Inflammatory macrophage treated with lipopolysaccharide for 4 hours (primary cell): ENCODE measurements at regions not wholly inside any gene's neighbourhood (a gene's known extent, or its start where the extent isn't known, plus 50 kb on each side); places are given as distances from the start of the nearest gene placed in this dataset.
"Not testable (repeated sequence)": the region's sequence is repeated elsewhere in the genome, so short reads cannot be mapped to it uniquely, and the experiment has no call there.

Experiments used
- DNase-seq: peaks from one replicate; pipeline ENCODE4 v3.0.0-alpha.2; 2020

DNA sequence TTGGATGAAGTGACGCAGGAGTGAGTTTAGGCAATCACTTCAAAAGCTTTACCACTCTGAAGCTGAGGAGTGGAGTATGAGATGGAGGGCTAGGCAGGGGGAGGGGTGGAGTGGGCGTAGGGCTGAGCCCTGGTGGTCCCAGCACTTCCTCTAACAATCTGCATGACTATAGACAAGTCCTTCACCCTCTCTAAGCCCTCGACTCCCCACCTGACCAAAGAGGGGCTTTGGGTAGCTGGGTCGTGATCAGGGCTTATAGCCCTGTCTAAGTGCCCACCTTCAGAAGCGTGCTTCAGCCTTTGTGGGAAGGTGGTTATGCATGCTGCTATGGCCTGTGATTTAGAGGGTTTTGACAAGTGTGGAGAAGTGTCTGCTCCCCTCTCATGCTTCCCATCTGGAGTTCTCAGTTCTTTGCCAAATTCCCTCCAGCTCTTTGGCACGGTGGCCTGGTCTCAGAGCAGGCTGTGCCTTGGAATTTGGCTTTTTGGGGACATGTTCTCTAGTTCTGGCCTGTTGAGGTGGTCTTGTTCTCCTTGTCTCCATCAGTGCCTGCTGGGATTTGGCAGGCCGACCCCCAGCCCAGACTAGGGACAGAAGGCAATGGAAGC is 53.0 kb downstream of the ACTBL2 start:
- DNase-seq: no peak

DNA sequence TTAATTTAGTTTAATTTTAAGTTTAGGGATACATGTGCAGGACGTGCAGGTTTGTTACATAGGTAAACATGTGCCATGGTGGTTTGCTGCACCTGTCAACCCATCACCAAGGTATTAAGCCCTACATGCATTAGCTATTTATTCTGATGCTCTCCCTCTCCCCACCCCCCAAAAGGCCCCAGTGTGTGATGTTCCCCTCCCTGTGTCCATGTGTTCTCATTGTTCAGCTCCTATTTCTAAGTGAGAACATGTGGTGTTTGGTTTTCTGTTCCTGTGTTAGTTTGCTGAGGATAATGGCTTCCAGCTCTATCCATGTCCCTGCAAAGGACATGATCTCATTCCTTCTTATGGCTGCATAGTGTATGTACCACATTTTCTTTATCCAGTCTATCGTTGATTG is 53.6 kb downstream of the ACTBL2 start:
- not testable (repeated sequence) for DNase-seq

DNA sequence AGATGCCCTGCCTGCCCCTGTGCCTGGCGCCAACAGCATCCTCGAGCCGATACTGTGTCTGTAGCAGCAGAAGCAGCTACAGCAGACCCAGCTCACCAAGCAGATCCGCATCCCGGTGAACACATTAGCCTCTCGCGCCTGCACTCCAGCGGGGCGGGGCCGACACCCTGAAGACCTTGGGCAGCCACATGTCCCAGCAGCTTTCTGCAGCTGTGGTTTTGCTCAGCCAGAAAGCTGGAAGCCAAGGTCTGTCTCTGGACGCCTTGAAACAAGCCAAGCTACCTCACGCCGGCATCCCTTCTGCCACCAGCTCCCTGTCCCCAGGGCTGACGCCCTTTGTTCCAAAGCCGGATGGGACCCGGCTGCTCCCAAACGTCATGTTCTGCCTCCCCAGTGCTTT is 59.6 kb downstream of the ACTBL2 start:
- no peak for DNase-seq

DNA sequence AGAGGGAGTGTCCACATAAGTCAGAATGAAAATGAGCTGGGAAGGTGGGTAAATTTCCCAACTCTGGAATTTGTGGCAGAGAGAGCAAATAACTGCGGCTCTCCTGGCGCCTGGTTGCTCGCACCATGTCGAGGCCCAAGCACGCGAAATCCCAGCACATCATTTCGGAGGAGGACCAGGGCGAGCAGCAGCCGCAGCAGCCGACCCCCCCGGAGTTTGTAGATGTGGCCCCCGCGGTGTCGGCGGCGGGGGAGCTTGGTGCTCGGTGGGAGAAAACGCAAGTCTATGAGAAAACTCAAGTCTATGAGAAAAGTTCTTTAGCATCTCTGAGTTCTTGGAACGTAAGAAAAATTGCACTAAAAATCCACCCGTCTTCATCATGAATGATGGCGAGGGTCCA is 60.3 kb downstream of the ACTBL2 start:
- DNase-seq: no peak

DNA sequence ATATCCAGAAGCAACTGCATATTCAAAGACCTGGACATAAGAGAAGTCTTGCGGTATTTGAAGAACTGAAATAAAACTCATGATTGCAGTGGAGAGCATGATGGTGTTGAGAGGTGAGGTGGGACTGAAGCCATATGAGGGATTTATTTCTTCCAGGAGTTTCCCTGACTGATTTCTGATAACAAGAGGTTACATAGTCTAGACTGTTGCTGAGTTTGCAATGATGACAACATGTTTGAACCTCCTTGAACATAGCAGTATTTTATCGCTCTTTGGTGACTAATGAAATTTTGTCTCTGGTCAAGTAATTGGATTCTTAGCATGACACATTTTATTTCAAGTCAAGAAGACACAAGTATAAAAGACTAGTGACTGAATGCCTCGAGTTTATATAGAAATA is 61.8 kb downstream of the ACTBL2 start:
- DNase-seq: no peak

DNA sequence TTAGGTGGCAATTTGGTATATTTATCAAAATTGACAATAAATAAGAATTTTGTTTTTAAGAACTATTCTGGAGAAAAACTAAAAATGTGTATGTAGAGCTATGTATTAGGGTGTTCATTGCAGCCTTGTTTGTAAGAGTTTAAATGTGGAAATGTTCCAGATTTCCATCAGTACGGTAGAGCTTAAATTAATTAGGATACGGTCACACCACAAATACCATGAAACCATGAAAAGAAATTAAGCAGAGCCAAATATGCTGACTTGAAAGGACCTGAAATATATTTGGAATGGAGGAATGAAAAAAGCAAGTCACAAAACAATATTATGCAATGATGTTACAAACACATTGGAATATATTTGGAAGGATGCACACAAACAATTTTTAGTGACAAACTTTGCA is 64.6 kb downstream of the ACTBL2 start:
- DNase-seq: no peak

DNA sequence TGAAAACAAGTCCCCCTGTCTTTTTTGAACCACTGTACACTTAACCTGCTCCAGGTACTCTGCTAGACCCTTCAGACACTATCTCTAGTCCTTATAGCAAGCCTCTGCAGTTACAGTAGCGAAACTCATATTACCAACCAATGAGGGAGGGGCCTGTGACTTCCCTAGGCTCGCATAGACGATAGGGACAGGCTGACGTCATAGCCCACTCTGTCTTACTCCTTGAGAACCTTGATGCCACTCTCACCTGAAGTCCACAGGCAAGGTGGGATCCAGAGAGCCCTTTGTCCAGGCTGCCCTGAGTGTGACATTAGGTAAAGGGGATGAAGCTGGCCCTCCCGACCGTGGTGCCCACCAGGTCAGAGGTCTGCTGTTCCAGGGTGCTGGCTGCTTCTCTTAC is 65.3 kb downstream of the ACTBL2 start:
- DNase-seq: no peak

DNA sequence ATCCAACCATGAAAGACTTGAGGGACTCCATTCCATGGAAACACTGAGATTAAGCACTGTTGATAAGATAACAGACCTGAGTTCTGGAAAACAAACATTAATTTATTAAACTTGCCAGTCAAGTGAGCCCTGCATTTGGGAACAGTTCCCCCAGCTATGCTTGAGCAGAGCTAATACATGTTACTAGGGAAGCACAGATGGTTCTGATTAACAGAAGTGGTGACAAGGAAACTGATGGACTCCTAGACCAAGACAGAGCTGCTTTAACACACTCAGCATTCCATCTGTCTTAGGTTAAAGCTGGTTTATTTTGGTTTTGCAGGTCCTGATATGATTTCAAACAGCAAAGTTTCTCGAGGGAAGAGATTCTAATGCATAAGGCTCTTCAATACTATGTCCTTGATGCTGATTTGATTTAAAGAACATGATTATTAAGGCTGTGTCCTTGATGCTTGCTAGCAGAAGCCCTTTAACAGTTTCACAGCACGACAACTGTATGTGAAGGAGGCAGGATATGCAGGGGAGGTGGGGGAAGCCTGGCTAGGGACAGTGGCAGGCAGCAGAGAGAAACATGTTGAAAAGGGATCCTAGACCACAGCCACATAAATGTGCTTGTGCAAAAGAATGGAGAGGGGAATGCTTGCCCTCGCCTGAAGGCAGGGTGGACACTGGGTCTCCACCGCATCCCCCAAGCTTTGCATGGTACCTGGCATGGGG is 66.2 kb downstream of the ACTBL2 start:
- DNase-seq: no peak

DNA sequence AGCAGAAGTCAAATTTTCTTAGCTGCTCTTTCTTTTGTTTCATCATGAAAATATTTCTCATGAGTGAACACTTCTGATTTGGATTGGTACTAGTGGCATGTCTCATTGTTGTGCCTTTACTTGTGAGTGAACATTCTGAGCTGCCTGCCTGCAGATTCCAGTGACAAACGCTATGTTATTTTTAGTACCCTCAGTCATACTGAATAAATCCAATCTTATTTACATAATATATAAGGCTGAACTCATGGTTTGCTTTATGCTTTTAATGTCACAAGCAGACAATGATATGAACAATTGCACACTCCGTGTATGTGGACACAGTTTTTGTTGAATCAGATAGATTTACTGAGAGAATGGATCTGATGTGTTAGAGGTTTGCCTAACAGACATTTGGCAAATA is 67.8 kb downstream of the ACTBL2 start:
- no peak for DNase-seq

DNA sequence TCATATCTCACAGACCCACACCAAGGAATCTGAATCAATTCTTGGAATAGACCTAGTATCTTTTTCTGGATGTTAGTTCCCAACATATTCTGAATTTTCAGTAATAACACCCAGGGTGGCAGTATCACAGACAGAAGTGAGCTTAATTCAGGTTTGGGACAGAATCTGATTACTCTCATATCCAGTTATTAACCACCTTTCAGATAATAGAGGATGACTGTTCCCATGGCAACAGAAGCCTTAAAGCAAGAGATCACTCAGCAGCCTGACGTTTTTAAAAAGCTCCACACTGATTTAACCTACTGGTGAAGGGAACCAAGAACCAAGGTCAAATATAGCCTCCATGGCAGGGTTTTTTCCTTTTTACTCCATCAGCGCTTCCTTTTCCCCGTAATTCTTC is 68.4 kb downstream of the ACTBL2 start:
- no peak for DNase-seq

DNA sequence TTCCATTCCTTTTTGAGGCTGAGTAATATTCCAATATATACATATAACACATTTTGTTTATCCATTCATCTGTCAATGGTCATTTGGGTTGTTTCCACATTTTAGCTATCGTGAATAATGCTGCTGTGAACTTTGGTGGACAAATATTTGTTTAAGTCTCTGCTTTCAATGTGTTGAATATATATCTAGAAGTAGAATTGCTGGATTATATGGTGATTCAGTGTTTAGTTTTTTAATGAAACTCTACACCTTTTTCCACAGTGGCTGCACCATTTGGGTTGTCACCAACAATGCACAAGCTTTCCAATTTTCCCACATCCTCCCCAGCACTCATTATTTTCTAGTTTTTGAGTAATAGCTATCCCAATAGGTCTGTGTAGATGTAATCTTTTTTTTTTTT is 69.5 kb downstream of the ACTBL2 start:
- no peak for DNase-seq

DNA sequence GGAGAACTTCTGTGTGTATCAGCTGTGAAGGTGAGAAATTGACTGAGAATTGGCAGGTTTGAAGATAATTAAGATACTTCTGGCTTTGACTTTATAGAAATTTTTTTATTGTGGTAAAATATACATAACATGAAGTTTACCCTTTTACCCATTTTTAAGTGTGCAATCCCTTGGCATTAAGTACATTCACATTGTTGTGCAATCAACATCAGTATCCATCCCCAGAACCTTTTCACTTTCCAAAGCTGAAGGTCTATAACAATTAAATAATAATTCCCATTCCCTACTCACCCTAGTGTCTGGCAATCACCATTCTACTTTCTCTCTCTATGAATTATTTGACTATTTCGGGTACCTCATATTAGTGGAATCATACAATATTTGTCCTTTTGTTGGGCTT is 69.9 kb downstream of the ACTBL2 start:
- DNase-seq: no peak

DNA sequence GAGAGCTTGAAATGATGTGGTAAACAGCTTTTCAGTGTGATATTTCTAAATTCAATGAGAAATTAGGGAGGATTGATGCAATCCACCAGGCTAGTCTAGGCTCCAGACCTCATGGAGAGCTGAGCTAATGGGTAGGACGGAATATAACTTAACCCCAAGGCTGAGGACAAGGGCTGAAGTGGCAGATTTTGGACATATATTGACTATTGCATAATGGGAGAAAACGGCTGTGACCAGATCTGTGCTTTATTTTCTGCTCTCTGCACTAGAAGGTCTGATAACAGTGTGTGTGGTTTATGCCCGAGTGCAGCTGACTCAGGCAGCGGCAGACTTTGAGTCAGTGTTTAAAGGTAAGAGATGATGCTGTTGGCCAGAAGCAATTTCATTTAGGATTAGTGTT is 70.6 kb downstream of the ACTBL2 start:
- no peak for DNase-seq

DNA sequence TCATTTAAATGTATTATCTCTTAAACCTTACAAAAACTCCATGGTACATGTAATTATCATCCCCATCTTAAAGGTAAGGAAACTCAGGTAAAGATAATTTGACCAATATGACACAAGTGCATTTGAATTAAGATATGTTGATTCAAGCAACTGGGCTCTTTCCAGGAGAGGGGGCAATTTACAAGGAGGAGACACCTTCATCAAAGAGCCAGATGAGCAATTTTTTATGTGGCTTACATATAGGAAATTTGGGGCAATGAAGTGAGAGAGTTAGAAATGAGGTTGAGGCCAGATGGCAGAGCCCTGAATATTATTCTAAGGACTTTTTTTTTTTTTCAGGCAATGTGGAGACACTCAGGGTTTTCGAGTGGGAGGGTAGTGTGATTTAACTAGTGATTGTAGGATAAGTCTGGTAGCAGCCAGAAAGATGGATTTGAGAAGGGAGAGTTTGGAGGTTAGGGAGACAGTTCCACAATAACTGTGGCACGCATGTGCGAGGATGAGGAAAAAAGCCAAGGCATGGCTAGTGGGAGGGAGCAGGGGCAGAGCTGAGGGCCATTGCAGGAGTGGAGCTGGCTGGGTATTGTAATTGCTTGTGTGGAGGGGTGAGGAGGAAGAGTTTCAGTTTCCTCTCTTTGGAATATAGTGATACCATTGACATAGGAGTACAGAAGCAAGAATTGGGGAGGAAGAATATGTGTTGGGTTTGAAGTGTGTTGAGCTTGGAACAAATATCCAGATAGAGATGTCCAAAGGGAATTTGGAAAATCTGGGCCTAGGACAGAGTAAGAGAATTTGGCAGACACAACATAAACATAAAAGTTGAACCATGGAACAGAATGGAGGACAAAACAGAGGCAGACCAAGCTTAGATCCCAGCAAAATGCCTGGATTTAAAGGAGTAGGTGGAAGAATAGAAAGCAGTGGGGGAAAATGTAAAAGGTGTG is 72.0 kb downstream of the ACTBL2 start:
- no peak for DNase-seq

DNA sequence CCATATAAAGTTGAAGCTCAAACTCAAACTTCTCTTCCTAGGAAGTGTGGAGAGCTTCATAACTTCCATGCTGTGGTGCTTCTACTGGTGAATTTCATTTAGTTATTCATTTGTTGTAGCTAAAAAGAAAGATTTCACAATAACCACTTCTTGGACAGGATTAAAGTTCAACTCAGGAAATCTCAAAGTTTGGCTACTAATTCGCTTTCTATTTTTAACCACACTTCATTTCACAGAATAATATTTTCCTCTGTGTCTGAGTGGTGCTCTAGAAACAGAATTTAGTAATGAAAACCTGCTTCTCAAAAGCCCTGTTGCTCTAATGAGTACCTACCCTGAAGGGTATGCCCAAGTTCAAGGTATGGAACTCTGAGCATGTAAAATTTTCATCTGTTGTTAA is 73.9 kb downstream of the ACTBL2 start:
- no peak for DNase-seq

DNA sequence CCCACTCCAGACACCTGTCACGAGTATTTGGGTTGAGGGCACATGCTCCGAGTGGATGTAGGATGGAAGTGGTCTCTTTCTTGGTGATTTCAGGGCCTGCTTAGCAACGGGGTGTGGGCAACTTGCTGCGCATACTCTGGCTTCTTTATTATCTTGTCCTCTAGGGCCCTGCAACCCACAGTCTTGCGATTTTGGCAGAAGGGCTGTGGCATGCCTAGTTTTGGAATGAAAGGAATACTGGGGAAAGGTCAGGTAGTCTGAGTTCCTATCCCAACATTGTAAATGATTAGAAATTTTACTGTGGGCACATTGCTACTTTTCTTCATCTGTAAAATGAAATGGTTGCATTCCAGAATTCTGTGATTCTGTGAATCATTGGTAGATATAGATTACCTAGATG is 74.3 kb downstream of the ACTBL2 start:
- no peak for DNase-seq

DNA sequence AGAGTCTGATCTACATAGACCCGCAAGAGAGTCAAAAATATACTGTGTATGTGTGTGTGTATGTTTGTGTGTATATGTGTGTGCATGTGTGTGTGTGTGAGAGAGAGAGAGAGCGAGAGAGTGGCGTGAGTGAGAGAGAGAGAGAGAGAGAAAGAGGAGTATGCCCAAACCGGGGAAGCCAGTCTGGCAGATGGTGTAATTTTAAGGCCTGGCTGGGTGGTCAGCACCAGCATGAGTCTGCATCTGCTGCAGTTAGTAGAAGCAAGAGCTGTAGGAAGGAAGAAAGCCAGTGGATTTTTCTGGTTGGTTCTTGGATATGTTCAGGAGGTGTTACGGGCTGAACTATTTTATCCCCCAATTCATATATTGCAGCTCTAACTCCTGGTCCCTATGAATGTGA is 75.2 kb downstream of the ACTBL2 start:
- DNase-seq: no peak

DNA sequence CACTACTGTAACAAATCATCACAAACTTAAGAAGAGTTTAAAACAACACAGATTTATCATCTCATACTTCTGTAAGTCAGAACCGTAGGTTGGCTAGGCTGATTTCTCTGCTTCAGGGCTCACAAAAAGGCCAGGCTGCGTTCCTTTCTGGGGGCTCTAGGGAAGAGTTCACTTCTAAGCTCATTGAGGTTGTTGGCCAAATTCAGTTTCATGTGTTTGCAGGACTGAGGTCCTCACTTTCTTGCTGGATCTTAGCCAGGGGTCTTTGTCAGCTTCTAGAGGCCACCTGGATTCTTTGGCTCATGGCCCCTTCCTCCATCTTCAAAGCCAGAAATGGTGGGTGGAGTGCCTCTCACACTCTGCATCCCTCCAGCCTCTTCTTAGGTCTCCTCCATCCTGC is 76.0 kb downstream of the ACTBL2 start:
- no peak for DNase-seq

DNA sequence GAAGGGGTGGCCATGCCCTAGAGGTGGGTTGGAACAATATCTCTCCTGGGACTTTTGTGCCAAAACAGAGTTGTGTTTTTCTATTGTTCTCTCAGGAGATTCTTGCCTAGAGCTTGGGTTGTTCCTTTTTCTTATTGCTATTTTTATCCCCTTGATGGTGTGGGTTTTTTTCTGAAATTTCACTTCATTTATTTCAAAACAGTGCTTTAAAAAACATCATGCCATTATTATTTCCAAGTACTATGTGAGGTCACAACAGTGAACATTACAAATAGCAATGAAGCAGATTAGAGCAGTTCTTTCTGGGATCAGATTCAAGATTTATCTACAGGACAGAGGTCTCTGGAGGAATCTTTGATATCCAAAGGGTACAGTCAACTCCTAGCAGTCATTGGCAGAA is 76.6 kb downstream of the ACTBL2 start:
- DNase-seq: peak; percentile 38

DNA sequence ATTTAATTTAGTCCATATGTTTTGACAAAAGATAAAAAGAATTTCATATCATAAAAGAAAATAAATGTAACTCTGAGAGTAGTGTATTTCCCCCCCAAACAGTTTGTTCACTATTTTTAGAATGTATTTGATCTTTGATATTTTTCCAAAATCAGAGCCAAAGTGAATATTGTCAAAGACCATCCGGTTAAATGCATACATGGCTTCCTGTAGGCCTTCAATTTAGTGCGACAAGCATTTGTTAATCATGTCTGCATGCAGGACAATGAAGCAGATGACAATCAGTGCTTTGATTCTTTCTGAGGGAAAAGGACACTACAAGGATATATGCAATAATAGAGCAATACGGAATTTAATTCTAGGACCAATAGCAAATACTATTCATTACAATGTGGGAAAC is 79.8 kb downstream of the ACTBL2 start:
- no peak for DNase-seq

DNA sequence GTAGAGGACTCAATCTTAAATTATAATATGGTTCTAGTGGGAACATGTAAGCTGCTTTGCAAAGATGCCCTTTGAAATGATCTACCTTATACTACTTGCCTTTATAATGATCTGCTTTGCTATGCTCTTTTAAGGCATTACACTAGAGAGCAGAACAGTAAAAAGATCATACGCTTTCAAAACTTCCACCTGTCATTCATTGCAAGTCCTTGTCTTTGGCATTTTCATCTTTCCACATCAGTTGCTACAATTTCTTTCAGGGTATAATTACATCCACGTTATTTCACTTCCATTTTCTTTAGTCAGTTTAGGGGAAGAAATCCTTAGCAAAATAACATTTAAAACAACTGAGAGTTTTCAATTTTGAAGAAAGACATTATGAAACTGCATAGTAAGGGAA is 80.3 kb downstream of the ACTBL2 start:
- DNase-seq: no peak

DNA sequence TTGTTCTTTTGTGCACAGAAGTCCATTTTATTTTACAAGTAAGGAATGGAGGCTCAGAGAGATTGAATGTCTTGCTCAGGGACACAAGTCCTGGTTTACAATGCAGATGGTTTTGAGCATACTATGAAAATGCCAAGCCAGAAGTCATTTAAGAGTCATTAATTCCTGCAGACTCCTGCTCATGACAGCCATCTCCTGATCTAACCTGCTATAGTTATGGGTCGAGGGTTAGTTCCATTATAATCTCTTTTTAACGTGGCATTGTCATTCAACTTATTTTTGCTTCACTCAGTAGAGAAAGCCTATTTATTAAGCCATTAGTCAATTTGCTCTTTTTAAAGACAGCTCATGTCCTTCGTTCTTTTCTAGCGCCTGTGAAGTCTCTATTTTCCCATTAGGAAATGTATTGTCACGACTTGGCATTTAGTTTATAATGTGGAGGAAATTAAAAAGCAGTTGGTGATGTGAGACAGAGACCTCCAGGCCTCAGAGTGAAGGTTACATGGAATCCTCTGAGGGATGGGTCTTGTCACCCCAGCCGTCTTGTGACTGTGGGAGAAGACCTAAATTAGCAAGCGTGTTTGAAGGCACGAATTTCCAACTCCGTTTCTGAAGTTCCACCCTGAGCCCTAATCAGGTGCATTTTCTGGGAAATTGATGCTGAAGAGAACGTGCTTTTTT is 84.1 kb downstream of the ACTBL2 start:
- no peak for DNase-seq

DNA sequence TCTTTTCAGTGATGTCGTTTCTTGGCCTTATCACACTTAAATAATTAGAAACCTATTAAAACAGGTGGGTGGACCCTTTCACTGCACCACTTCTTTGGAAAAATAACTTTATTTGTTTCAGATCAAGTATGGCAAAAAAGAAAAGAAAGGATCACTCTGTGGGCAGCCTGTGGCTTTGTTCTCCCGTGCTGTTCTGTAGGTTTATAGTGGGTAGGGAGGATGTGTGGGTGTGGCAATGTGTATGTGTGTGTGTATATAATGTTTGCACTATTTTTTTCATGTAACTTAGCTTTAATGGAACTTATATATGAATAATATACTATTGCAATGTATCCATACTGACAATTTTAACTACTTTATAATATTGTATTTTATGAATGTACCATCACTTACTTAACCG is 85.9 kb downstream of the ACTBL2 start:
- DNase-seq: no peak
